ENCODE measurements at regions not wholly inside any gene's neighbourhood (a gene's known extent, or its start where the extent isn't known, plus 50 kb on each side); places are given as distances from the start of the nearest gene placed in this dataset.

DNA sequence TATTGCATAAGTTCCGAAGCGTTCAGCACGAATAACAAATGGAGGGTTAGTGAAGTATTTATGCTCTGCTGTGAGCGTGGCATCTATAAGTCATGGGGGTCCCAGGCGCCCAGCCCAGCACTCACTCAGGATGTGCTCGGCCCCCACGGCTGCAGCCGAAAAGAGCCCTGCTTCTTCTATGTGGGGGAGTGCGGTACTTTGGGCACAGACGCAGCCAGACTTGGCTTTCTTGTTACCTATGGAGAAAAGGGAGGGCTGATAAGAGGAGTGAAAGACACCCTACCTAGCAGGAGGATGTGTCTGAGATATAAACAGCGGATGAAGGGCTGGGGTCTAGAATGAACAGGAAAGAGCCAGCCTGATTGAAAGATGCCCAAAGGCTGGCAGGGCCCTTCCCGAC lies 51.4 kb downstream of the MRPL36 start:
- TF ChIP-seq, protein P1, sequence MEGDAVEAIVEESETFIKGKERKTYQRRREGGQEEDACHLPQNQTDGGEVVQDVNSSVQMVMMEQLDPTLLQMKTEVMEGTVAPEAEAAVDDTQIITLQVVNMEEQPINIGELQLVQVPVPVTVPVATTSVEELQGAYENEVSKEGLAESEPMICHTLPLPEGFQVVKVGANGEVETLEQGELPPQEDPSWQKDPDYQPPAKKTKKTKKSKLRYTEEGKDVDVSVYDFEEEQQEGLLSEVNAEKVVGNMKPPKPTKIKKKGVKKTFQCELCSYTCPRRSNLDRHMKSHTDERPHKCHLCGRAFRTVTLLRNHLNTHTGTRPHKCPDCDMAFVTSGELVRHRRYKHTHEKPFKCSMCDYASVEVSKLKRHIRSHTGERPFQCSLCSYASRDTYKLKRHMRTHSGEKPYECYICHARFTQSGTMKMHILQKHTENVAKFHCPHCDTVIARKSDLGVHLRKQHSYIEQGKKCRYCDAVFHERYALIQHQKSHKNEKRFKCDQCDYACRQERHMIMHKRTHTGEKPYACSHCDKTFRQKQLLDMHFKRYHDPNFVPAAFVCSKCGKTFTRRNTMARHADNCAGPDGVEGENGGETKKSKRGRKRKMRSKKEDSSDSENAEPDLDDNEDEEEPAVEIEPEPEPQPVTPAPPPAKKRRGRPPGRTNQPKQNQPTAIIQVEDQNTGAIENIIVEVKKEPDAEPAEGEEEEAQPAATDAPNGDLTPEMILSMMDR (IDR thresholded peaks at IDR 0.05 in 8 of 11, conservative IDR thresholded peaks at IDR 0.05 in 3 of 11): no peak
- no peak for TF ChIP-seq POLR2A (IDR thresholded peaks at IDR 0.05)
- TF ChIP-seq POLR2AphosphoS5 (IDR thresholded peaks at IDR 0.05): no peak

Data from spleen (tissue), 7 donors.